NCI-H2227 (cell line): ENCODE measurements at regions not wholly inside any gene's neighbourhood (a gene's known extent, or its start where the extent isn't known, plus 50 kb on each side); places are given as distances from the start of the nearest gene placed in this dataset.

Experiments used
- DNase-seq: peaks from one replicate; lab custom pipeline; 2025; ENCODE audit not compliant: unreplicated experiment; lab: John Stamatoyannopoulos, UW

DNA sequence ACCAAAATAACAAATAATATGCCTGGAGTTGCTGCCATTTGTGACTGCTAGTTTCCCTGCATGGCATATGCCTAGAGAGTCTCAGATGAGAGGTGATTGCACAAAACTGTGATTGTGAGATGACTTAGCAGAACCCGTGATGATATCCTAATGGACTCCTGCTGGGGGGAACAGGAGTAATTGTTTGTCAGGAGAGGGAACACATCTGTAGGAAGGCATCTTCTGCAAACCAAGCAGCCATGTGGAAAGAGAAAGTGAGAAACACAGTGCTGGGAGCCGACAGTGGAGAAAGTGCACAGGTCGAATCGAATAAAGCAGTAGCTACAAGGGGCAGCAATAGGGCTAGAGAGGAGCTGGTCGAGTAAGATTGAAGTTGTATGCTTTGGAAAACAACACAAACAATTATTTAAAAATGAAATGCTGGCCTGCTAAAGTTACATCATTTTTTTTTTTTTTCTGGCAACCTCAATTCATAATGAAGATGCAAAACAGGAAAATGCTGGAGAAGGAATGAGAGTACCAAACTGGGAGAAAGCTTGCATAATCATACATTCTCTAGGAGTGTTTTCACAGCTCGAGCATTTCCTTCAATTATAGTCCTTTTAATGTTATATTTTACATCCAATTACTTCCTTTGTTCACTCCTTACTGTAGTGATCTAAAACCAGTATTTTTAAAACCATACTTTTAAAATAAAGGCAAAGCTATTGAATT, 494.2 kb upstream of the AGTR1 start:
- DNase-seq, result no peak

DNA sequence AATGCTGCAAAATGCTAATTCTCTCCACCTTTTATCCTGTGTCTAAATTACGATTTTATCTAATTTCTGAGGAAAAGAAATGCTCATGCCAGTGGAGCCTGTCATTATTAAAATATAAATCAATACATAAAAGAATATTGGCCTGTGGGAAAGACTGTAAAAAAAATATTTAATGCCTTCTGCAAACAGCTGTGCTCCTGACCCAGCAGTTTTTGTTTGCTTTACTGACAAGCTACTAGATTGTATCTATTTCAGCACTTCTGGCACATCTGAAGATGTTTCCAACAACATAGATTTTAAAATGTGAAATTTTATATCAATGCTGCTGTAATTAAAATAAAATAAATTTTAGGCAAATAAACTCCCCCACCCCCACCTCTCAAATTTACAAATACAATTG, 493.6 kb upstream of the AGTR1 start:
- DNase-seq, result no peak

DNA sequence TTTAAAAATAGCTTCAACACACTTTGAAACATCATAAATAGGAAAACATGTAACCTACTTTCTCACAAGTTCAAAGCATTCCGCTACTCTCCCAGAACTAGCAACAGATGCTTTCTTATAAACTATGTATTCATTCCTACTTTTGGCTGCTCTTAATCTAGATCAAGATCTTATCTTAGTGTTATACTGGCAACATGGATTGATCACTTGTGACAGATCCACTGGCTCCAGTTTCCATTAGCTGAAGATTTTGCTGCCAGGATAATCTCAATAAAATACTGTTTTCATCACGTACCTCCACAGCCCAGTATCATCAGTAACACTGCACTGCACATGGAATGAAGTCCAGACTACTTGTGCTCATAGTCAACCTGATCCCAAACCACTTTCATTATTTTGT, 491.7 kb upstream of the AGTR1 start:
- no peak for DNase-seq

DNA sequence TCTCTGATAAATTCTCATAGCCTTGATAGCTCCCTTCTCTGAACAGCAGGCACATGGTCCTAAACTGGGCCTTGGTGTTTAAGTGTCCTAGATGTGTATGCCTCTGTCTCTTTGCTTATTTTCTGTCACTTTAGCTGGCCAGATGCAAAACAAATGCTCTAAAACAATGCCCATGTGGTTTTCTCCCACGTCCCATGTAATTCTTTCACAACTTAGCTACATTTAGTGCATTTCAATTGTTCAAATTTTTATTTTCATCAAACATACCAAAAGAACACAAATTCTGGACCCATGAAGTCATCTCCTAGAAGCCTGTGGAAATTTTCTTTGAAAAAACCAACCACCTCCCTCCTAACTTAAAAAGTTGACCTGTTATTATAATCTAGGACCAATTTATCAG, 491.3 kb upstream of the AGTR1 start:
- no peak for DNase-seq

DNA sequence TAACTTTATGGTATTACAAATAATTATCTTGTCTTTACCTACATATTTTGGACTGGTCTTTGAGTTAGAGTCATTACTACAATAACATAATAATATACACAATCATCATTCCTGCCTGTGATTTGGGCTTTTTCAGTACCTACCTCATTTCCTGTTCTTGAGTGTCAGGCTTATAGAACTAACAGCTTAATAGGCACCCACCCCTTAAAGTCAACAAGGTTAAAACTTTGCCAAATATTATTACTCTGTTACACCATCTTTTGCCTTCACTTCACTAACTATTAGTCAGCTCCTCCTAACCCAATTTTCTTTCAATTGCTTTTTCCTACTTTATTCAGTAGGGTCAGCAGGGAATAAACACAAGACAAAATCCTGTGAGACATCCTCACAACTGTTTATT, 488.7 kb upstream of the AGTR1 start:
- DNase-seq, result no peak

DNA sequence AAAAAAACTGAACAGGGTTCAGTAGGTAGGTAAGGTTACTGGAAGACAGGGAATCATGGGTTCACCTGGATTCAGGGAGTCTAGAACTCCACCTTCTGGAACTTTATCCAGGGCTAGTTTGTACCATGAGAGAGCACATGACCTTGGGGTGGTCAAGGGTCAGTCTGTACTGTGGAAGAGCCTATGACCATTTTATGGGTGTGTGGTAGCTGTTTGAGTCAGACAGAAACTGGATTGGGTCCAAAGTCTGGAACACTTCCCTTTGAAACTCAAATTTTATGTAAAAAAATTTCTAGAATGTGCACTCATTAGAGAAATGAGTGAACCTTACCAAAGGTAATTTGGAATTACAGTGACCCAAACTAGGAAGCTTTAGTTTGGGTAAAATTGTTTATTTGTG, 486.0 kb upstream of the AGTR1 start:
- DNase-seq, result no peak

DNA sequence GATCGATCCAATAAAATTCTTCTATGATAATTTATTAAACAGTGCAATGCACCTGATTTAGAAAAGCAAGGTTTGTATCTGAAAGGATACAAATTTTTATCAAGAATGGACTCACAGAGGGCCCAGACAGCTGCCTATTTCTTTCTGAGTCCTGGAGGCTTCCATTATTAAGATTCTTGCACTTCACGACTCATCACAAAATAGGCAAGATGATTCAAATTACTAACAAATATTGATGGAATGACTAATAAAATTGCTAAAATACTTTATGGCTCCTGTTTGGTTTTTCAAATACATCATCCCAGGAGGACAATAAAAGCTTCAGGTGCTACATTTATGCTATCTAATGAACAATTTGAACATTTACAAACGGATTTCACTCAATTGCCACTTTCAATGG, 483.0 kb upstream of the AGTR1 start:
- DNase-seq, result no peak

DNA sequence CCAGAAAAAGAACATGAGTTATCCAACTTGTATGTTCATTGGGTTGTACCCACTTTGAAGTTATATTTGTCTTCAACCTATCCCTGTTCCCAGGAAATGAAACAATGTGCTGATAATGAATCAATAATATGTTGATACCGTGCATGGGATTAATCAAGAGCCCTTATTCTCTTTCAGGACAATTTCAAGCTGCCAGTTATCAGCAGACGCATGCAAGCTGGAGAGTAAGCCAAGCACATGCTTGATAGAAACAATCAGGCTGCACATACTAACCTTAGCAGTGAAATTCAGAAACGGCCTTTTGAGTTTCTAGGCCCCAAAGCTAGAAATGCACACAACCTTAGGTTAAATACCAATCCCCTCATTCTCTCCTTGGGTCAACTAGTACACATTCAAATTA, 480.4 kb upstream of the AGTR1 start:
- DNase-seq, result no peak

DNA sequence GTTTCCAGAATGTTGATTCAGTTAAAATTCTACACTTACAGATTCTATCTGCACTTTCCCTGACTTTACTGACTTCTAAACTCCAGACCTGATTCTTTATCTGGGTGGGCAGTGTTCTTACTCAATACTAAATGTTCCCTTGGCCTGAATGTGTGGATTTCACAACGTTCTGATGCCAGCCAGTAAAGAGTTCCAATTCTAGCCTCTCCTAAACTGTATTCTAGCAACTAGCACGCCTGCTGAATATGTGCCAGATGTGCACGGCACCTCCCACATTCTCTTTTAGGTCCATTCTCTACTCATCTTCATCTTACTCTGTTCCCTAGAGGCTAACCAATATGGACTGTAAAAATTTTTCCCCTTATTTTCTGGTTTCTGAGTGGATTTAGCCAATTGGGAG, 479.5 kb upstream of the AGTR1 start:
- DNase-seq, result no peak

DNA sequence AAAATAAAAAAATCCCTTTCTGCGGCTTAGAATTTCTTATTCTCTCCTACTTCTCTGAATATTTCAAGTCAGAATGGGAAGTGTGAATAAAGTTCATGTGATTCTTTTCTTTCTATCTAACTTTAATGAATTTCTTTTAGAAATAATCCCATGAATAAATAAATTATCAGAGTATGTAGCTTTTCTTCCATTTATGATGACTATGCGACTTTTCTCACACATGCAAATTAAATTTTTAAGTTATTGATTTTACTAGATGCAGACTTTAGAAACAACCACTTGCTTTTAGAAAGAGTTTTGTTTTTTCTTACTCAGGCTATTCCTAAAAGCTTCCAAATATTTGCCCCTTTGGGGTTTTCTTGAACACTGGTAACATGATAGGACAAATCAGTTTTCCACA, 477.7 kb upstream of the AGTR1 start:
- DNase-seq, result no peak

DNA sequence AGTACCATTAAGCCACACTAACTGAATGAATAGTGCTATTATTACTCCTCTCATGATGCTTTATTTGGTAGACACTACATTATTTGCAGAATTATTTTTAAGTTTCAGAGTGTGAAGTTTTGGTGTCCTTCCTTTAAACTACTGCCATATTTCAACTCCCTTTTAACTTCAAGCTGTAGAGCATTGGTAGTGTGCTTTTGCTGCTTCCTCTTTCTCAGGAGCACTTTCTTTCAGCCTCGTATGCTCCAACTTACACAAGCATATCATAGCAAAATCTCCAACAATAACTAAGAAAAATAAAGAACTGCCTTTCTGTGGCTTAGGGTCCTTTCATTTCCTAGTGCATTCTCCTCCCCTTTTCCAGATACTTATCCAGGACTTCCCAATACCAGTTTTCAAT, 476.4 kb upstream of the AGTR1 start:
- no peak for DNase-seq

DNA sequence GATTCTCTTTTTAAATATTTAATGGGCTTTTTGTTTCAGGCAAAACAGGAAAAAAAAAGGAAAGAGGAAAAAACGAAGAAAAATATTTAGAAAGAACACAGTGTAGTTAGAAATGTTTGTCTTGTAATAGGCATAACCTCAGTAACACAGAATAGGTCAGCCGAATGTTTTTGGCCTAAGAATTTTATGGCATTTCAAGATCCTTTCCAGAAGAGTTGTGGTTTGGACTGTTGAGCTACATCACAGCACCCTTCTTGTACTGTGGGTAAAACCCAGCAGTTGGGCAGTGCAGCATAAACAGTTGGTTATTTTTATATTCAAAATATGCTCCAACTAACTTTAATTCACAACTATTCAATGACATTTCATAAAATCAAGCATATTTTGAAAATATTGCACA, 474.4 kb upstream of the AGTR1 start:
- DNase-seq, result no peak

DNA sequence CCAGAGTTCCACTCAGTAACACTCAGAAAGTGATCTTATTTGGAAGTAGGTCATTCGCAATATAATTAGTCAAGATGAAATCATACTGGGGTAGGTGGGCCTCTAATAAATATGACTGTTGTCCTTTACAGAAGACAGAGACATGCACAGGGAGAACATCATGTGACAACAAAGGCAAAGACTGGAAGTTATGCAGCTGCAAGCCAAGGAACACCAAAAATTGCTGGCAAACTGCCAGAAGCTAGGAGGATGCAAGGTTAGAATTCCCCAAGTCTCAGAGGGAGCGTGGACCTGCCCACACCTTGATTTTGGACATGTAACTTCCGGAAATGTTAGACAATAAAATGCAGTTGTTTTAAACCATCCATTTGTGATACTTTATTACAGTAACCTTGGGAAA, 471.5 kb upstream of the AGTR1 start:
- DNase-seq, result no peak

DNA sequence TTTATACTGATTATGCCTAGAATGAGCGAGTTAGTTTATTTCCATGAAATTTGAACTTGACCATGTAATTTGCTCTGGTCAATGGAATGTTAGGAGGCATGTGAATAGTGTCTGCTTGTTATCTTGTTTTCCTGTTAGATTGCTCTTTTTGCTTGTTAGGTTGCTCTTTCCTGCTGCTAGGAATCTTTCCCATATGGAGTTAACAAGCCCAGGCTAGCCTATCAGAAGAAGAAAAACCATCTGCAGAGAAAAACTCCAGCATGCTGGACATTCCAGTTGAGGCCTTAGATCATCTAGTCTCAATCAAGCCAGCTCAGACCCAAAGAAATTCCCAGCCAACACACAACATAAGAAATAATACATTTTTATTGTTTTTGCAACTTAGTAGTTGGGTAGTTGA, 470.2 kb upstream of the AGTR1 start:
- no peak for DNase-seq

DNA sequence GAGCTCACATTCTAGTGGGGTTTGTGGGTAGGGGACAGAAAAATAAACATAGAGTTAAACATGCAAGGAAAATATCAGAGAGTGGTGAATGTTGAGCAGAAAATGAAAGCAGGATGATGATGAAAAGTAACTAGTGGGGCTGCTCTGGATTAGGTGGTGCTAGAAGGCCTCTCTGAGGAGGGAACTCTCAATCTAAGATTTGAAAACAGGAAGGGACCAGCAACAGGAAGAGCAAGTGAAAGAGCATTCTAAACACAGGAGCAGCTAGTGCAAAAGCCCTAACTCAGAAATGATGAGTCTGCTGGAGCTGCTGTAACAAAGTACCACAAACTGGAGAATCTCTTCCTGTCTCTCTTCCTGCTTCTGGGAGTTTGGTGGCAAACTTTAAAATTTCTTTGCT, 468.6 kb upstream of the AGTR1 start:
- DNase-seq, result no peak

DNA sequence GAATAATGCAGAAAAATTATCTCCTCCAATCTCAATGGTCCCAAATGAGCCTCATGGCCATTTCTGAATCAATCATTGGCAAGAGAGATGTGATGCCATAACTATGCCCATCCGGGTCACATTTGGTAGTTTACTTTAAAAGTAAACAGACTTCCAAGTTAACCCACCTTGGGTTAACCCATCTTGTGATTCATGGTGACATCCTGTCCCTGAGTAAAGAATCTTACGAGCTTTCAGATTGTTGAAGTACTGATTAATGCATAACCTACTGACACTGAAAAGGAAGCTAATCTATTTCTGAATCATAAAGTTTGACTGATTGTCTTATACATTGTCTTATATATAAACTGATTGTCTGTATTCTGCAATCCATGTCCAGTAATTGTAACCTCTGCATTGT, 467.2 kb upstream of the AGTR1 start:
- DNase-seq, result no peak

DNA sequence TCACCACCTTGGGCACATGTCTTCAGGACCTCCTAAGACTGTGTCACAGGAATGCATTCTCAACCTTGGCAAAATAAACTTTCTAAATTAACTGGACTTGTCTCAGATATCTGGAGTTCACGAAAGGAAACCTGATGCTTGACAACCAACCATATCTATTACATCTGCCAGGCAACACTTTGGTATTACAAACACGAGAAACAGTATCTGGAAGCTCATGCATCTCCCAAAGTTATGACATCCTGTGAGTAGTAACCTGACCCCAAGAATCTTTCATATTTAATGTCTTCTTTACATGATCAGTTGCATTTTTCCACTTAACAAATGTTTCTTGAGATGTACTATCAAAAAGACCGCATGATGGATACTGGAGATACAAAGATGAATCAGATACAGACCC, 465.3 kb upstream of the AGTR1 start:
- DNase-seq, result no peak

DNA sequence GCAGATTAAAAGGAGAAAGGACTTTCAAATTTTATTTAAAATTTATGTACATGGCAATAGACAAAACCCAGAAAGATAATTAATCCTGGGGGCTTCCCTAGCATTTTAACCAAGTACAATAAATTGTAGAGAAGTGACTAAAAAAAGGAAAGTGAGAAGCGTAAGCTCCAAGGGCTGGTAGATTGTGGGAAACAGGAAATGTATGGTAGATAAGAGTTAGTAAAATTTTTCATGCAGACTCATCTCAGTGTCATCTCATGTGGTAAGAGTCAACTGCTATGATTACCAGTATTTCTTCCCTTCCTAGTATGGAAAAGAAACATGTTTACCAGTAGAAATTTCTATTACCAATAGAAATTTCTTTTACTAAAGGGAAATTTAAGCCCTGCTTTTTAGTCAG, 464.3 kb upstream of the AGTR1 start:
- DNase-seq, result no peak

DNA sequence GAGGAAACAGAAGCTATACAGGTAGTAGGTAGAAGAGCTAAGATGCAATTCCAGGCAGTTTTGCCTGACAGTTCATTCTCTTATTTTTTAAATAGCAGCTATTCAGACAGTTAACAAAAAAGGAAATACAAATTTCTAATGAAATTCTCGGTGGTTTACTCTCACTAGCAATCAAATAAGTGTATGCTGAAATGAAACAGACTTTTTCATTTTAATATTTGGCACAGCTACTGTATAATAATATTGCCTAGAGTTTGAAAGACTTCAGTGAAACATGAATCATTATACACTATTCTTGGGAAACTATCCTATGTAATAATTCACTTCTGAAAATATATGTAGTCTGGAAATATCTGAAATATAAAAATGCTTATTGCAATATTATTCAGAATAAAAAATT, 463.2 kb upstream of the AGTR1 start:
- no peak for DNase-seq

DNA sequence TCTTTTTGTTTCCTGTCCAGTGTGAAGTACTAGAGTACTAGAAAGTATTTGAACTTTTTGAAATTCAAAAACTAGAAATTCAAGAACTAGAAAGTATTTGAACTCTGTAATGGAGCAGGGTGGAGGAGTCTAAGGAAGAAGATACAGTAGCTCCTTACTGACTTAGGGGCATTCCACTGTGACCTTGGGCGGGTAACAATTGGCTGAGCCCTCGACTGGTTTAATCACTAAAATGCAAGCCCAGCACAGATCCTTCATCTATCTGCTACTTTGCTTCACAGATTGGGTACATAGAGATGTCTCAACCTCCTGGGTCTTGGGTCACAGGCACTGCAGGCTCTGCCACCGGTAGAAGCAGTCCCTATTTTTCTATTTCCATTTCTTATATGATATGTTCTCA, 462.1 kb upstream of the AGTR1 start:
- DNase-seq, result no peak

DNA sequence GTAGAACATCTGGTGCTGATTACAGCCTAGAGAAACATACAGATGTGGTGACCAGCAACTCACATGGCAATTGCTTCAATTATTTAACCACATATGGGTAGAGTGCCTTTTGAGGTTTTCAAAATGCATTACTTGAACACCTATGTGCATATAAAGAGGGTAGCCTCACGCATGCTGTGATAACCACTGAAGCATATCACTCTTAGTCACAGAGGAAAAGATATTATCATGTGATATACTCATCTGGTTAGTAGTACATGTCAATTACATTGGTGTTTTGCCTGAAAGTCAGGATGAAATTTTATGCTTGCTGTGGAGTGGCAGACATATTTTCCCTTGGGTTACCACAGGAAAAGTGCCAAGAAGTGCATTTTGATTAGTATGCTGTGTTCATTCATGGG, 459.3 kb upstream of the AGTR1 start:
- no peak for DNase-seq

DNA sequence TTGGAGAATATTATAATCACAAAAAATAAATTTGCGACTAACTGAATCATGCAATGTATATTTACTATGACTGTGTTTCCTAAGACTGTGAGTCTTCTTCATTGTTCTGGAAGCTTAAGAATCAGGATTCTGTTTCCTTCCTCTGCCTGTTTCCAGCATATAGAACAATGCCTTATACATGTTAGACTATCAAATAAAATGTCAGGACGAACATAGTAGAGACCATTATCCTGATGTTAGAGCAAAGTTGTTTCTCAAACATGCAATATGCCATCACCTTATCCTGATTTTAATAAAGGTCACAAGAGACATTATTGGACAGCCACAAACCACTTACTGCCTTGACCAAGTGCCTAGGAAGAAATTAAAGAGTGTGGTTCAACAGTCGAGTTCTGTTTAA, 457.4 kb upstream of the AGTR1 start:
- DNase-seq, result no peak

DNA sequence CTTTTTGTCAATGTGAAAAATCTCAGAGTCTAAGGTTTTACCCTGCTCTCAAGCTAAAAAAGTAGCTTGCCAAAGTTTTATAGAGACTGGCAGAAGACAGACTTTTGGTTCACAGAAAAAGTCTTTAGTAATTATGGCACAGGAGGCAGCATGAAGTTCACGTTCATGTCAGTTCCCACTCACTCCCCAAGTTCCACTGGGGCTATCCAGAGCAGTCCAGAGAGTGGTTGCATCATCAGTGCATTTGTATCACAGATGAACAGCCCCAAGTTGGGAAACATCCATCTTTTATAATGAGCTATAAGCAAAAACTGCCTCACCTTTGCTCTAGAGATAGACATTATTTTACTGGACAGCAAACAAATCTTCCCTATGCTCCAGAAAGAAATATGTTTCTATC, 454.1 kb upstream of the AGTR1 start:
- DNase-seq, result no peak
